H1 (cell line): ENCODE measurements at regions not wholly inside any gene's neighbourhood (a gene's known extent, or its start where the extent isn't known, plus 50 kb on each side); places are given as distances from the start of the nearest gene placed in this dataset.

ENCODE experiments used
- CTCF ChIA-PET: fragments of 300-600 bp; sonication (Branson Sonifier 250); formaldehyde crosslinking; loops from one replicate; lab custom pipeline; 2021; ENCODE audit not compliant: partially characterized antibody; lab: Charles Lee
- POLR2A ChIA-PET: fragments of 300-600 bp; sonication (Branson Sonifier 250); formaldehyde crosslinking; loops from one replicate; lab custom pipeline; 2021; ENCODE audit warnings: inconsistent platforms; ENCODE audit not compliant: partially characterized antibody; lab: Charles Lee
- DNase-seq, 2 experiments: peaks; one replicate each; pipeline versions ENCODE4 v3.0.0 to v3.0.0-alpha.2; 2010 to 2022; ENCODE audit warnings: low spot score in 2 of 2, low read depth in 1 of 2, mixed read lengths in 1 of 2
- FAIRE-seq: peaks from 2 replicates; lab custom pipeline; 2011; peaks lifted over from hg19 to GRCh38; lab: Jason Lieb, UNC
- H2AFZ ChIP-seq: 2 replicates; pipeline ENCODE4 v1.8.1; 2012; ENCODE audit warnings: low read length, inconsistent platforms
- H2AK5ac ChIP-seq: 2 replicates; pipeline ENCODE4 v1.6.1; 2013; ENCODE audit warnings: low read depth, low read length
- H2BK120ac ChIP-seq: replicated peaks from 2 replicates; pipeline ENCODE3; 2013; ENCODE audit warnings: low read depth, low read length, inconsistent platforms
- H2BK12ac ChIP-seq: 2 replicates; pipeline ENCODE4 v1.6.1; 2013; ENCODE audit warnings: low read depth, low read length
- H2BK15ac ChIP-seq: 2 replicates; pipeline ENCODE4 v1.6.1; 2013; ENCODE audit warnings: low read length
- H2BK20ac ChIP-seq: 2 replicates; pipeline ENCODE4 v1.6.1; 2013; ENCODE audit warnings: low read length
- H2BK5ac ChIP-seq: 2 replicates; pipeline ENCODE4 v1.6.1; 2013; ENCODE audit warnings: low read depth, low read length
- H3K14ac ChIP-seq: 2 replicates; pipeline ENCODE4 v1.6.1; 2013; ENCODE audit warnings: inconsistent platforms; ENCODE audit not compliant: insufficient read length
- H3K18ac ChIP-seq: 2 replicates; pipeline ENCODE4 v1.6.1; 2013; ENCODE audit warnings: low read length; ENCODE audit errors: extremely low read depth
- H3K23ac ChIP-seq: 2 replicates; pipeline ENCODE4 v1.6.1; 2013; ENCODE audit warnings: inconsistent platforms; ENCODE audit not compliant: insufficient read length
- H3K23me2 ChIP-seq: 2 replicates; pipeline ENCODE4 v1.6.1; 2013; ENCODE audit warnings: low read depth, low read length
- H3K27ac ChIP-seq: 2 replicates; pipeline ENCODE4 v1.6.1; 2011; ENCODE audit warnings: low read depth, low read length, inconsistent platforms
- H3K27me3 ChIP-seq, 4 experiments: replicated peaks in 1 of 4; 1 replicate in 1 of 4; 2 replicates in 3 of 4; pipeline versions ENCODE4 v1.6.1 to v1.8.1; 2011 to 2013; ENCODE audit warnings: low read length in 3 of 4, mild to moderate bottlenecking in 3 of 4, inconsistent platforms in 2 of 4, mixed read lengths in 2 of 4, moderate library complexity in 1 of 4; ENCODE audit not compliant: control insufficient read depth in 3 of 4, insufficient read depth in 3 of 4; ENCODE audit errors: extremely low read depth in 1 of 4
- H3K36me3 ChIP-seq, 4 experiments: 2 replicates each; pipeline versions ENCODE4 v1.6.1 to v1.8.1; 2011 to 2013; ENCODE audit warnings: mild to moderate bottlenecking in 4 of 4, low read length in 3 of 4, moderate library complexity in 2 of 4, control low read depth in 1 of 4, inconsistent platforms in 1 of 4; ENCODE audit not compliant: insufficient read depth in 4 of 4, control insufficient read depth in 2 of 4
- H3K4ac ChIP-seq: replicated peaks from 2 replicates; pipeline ENCODE3; 2013; ENCODE audit warnings: low read length, low read depth, mixed read lengths, inconsistent platforms; ENCODE audit not compliant: insufficient read length
- H3K4me1 ChIP-seq, 4 experiments: replicated peaks in 1 of 4; 1 replicate in 1 of 4; 2 replicates in 3 of 4; pipeline versions ENCODE4 v1.6.1 to v1.8.1; 2011 to 2013; ENCODE audit warnings: low read length in 3 of 4, inconsistent platforms in 2 of 4, mixed read lengths in 1 of 4; ENCODE audit not compliant: insufficient read depth in 4 of 4, control insufficient read depth in 3 of 4
- H3K4me2 ChIP-seq, 2 experiments: 2 replicates each; pipeline versions ENCODE4 v1.6.1 to v1.8.1; 2011 to 2013; ENCODE audit warnings: low read depth in 2 of 2, low read length in 2 of 2, control low read depth in 1 of 2, inconsistent platforms in 1 of 2, mild to moderate bottlenecking in 1 of 2; ENCODE audit not compliant: insufficient read depth in 1 of 2
- H3K4me3 ChIP-seq, 4 experiments: fragments of 200-600, 300-600 bp in 1 of 4; sonication (generic), shearing (Covaris generic), sonication (Bioruptor Twin) in 1 of 4; 2 replicates each; pipeline versions ENCODE4 v1.5.1 to v1.8.1; 2011 to 2016; ENCODE audit warnings: low read length in 4 of 4, low read depth in 3 of 4, control low read depth in 2 of 4, inconsistent platforms in 2 of 4, mild to moderate bottlenecking in 2 of 4, mixed read lengths in 1 of 4, moderate library complexity in 1 of 4; ENCODE audit not compliant: insufficient read depth in 2 of 4; ENCODE audit errors: extremely low read depth in 1 of 4
- H3K56ac ChIP-seq: replicated peaks from 2 replicates; pipeline ENCODE3; 2013; ENCODE audit warnings: low read depth, mild to moderate bottlenecking, mixed read lengths, low read length, inconsistent platforms; ENCODE audit not compliant: insufficient read length
- H3K79me1 ChIP-seq: 2 replicates; pipeline ENCODE4 v1.6.1; 2013; ENCODE audit warnings: low read depth, low read length, control low read depth
- H3K79me2 ChIP-seq, 2 experiments: 2 replicates each; pipeline versions ENCODE4 v1.6.1 to v1.8.1; 2012 to 2013; ENCODE audit warnings: low read length in 2 of 2, mild to moderate bottlenecking in 2 of 2, inconsistent platforms in 1 of 2; ENCODE audit not compliant: insufficient read depth in 2 of 2, control insufficient read depth in 1 of 2
- H3K9ac ChIP-seq, 4 experiments: replicated peaks in 1 of 4; 1 replicate in 1 of 4; 2 replicates in 3 of 4; pipeline versions ENCODE4 v1.6.1 to v1.8.1; 2011 to 2013; ENCODE audit warnings: low read depth in 3 of 4, low read length in 3 of 4, control low read depth in 2 of 4, mild to moderate bottlenecking in 2 of 4, moderate library complexity in 2 of 4, inconsistent platforms in 1 of 4; ENCODE audit errors: extremely low read depth in 1 of 4
- H3K9me3 ChIP-seq, 2 experiments: 2 replicates each; pipeline versions ENCODE4 v1.6.1 to v1.8.1; 2012 to 2013; ENCODE audit warnings: mild to moderate bottlenecking in 2 of 2, moderate library complexity in 2 of 2, control low read depth in 1 of 2, inconsistent platforms in 1 of 2, low read depth in 1 of 2, low read length in 1 of 2, mixed read lengths in 1 of 2; ENCODE audit not compliant: insufficient read depth in 2 of 2
- H4K20me1 ChIP-seq, 2 experiments: replicated peaks in 1 of 2; 2 replicates each; pipeline versions ENCODE3 to v1.8.1; 2011 to 2013; ENCODE audit warnings: inconsistent platforms in 2 of 2, low read length in 2 of 2, mild to moderate bottlenecking in 1 of 2; ENCODE audit not compliant: insufficient read depth in 2 of 2, control insufficient read depth in 1 of 2
- H4K5ac ChIP-seq: 2 replicates; pipeline ENCODE4 v1.6.1; 2013; ENCODE audit warnings: low read length, low read depth, mixed read lengths, inconsistent platforms; ENCODE audit not compliant: insufficient read length
- H4K8ac ChIP-seq: 2 replicates; pipeline ENCODE4 v1.8.0; 2013; ENCODE audit warnings: mild to moderate bottlenecking, moderate library complexity, low read length, inconsistent platforms; ENCODE audit not compliant: insufficient read depth; ENCODE audit errors: extremely low read depth
- H4K91ac ChIP-seq: replicated peaks from 2 replicates; pipeline ENCODE3; 2013; ENCODE audit warnings: low read length, mixed read lengths, inconsistent platforms; ENCODE audit not compliant: insufficient read length
- CBX5 ChIP-seq: fragments of 300-800, 300-1000 bp; sonication (generic); IDR thresholded peaks from 2 replicates; pipeline ENCODE4 v1.7.1; 2016; ENCODE audit warnings: antibody characterized with exemption, low read length, low read depth
- EGR1 ChIP-seq: IDR thresholded peaks from 2 replicates; pipeline ENCODE4 v1.6.1; 2011; ENCODE audit warnings: low read depth, low read length, borderline replicate concordance
- HDAC2 ChIP-seq, 2 experiments: fragments of 300-600 bp in 1 of 2; sonication (generic) in 1 of 2; IDR thresholded peaks; 2 replicates each; pipeline ENCODE4 v1.6.1; 2011 to 2012; ENCODE audit warnings: low read depth in 2 of 2, low read length in 2 of 2, mild to moderate bottlenecking in 2 of 2, moderate library complexity in 2 of 2, borderline replicate concordance in 1 of 2, inconsistent platforms in 1 of 2
- RFX5 ChIP-seq: IDR thresholded peaks from 2 replicates; pipeline ENCODE4 v1.6.1; 2011; ENCODE audit warnings: low read depth, low read length, improper control_type of control experiment, borderline replicate concordance
- RXRA ChIP-seq: IDR thresholded peaks from 2 replicates; pipeline ENCODE4 v1.6.1; 2011; ENCODE audit warnings: low read depth, mild to moderate bottlenecking, low read length, moderate library complexity; ENCODE audit not compliant: insufficient read depth
- TBP ChIP-seq: IDR thresholded peaks from 2 replicates; pipeline ENCODE4 v1.6.1; 2011; ENCODE audit warnings: low read depth, low read length, improper control_type of control experiment
- TEAD4 ChIP-seq: IDR thresholded peaks from 2 replicates; pipeline ENCODE4 v1.6.1; 2012; ENCODE audit warnings: low read depth, low read length, inconsistent platforms, mixed read lengths
- WGBS, 2 experiments: shearing (Covaris generic) in 1 of 2; methylation state at CpG; one replicate each; pipeline versions ENCODE4 v1.1.6 to v1.1.7; 2013 to 2015; ENCODE audit warnings: low lambda C conversion rate in 2 of 2, mixed read lengths in 2 of 2, inconsistent platforms in 1 of 2, low coverage in 1 of 2, missing lambda C conversion rate in 1 of 2; ENCODE audit not compliant: insufficient replicate concordance in 2 of 2, insufficient coverage in 1 of 2, insufficient read length in 1 of 2; ENCODE audit errors: extremely low coverage in 1 of 2, missing lambda C conversion rate in 1 of 2; 5-methylcytosine and 5-hydroxymethylcytosine counted together

- no peak overlapping the region for H3K27ac ChIP-seq
- H3K4me2 ChIP-seq = no peak overlapping the region
- H2AK5ac ChIP-seq = no peak overlapping the region
- H3K79me1 ChIP-seq = no peaks in the 10 kb centered on the region
- no peak overlapping the region for H2BK5ac ChIP-seq
- H2BK12ac ChIP-seq = no peak overlapping the region
- H3K4me1 ChIP-seq = no peaks in the 10 kb centered on the region
- WGBS, 2 experiments = 85% methylated on average over 4 of the region's 4 CpGs; no CpG with 5 or more reads in 1 of the 2 experiments
- no peak overlapping the region for H3K18ac ChIP-seq
- no peaks in the 10 kb centered on the region for H3K9me3 ChIP-seq
- no peak overlapping the region for H3K9ac ChIP-seq
- no peaks in the 10 kb centered on the region for H3K23me2 ChIP-seq
- no peaks in the 10 kb centered on the region for H4K20me1 ChIP-seq
- no peak overlapping the region for H4K91ac ChIP-seq
- H4K5ac ChIP-seq = no peak overlapping the region
- DNase-seq (no peak), FAIRE-seq (no peak)
- no peak overlapping the region for H3K56ac ChIP-seq
- no peak for TF ChIP-seq CBX5
- no peak for TF ChIP-seq EGR1
- no peak for TF ChIP-seq TBP
- TF ChIP-seq TEAD4 = no peak
- TF ChIP-seq RFX5 = no peak
- no peak for TF ChIP-seq RXRA
- no peak for TF ChIP-seq HDAC2 (IDR thresholded peaks at IDR 0.05; ENCODE audit: borderline replicate concordance in 1 of 2, low read depth in 2 of 2, low read length in 2 of 2)
- H3K79me2 ChIP-seq = no peaks in the 10 kb centered on the region
- H2BK120ac ChIP-seq = no peak overlapping the region
- CTCF ChIA-PET = interaction anchor here (0.8 to 2.9 kb wide), 7 partner anchors 9 to 109 kb away, joined by 3 to 10 read pairs (median 4); no protein-coding TSS in a partner anchor
- H2BK20ac ChIP-seq = no peak overlapping the region
- H2AFZ ChIP-seq = no peak overlapping the region
- H3K36me3 ChIP-seq = no peaks in the 10 kb centered on the region
- POLR2A ChIA-PET = no interaction called here
- no peak overlapping the region for H3K14ac ChIP-seq
- H3K4ac ChIP-seq = no peak overlapping the region
- no peak overlapping the region for H2BK15ac ChIP-seq
- H4K8ac ChIP-seq = no peak overlapping the region
- H3K4me3 ChIP-seq = no peak overlapping the region
- no peak overlapping the region for H3K23ac ChIP-seq
- no peaks in the 10 kb centered on the region for H3K27me3 ChIP-seq
Observed at GRCh38 chr7:142590077-142590476, 159.2 kb upstream of the PRSS1 start.
